Aorta (tissue), 5 donors: ENCODE measurements at regions not wholly inside any gene's neighbourhood (a gene's known extent, or its start where the extent isn't known, plus 50 kb on each side); places are given as distances from the start of the nearest gene placed in this dataset.

Experiments
- ATAC-seq: fragments of 200-7000 bp; cut with Tn5 transposase; one replicate; pipeline ENCODE4 v1.9.1; 2022; ENCODE audit warnings: moderate library complexity; ENCODE audit not compliant: low FRiP score
- DNase-seq, 2 donors: peaks; one replicate each; pipeline ENCODE4 v3.0.0-alpha.2; 2020
- H3K27ac ChIP-seq, 2 donors: one replicate each; pipeline ENCODE4 v1.5.1; 2013; ENCODE audit warnings: low read length in 2 of 2, mild to moderate bottlenecking in 2 of 2, moderate library complexity in 2 of 2, control low read depth in 1 of 2, inconsistent platforms in 1 of 2, low read depth in 1 of 2
- H3K27me3 ChIP-seq, 2 donors: one replicate each; pipeline ENCODE4 v1.6.1; 2013; ENCODE audit warnings: control low read depth in 1 of 2, low read length in 1 of 2, mild to moderate bottlenecking in 1 of 2, moderate library complexity in 1 of 2; ENCODE audit not compliant: insufficient read depth in 2 of 2, control insufficient read depth in 1 of 2
- H3K36me3 ChIP-seq, 2 donors: one replicate each; pipeline ENCODE4 v1.6.1; 2013; ENCODE audit warnings: control low read depth in 1 of 2, low read length in 1 of 2, mild to moderate bottlenecking in 1 of 2; ENCODE audit not compliant: insufficient read depth in 2 of 2, control insufficient read depth in 1 of 2
- H3K4me1 ChIP-seq, 2 donors: one replicate each; pipeline ENCODE4 v1.6.1; 2013; ENCODE audit warnings: low read length in 2 of 2, control low read depth in 1 of 2, mild to moderate bottlenecking in 1 of 2, moderate library complexity in 1 of 2; ENCODE audit not compliant: insufficient read depth in 2 of 2, control insufficient read depth in 1 of 2
- H3K4me3 ChIP-seq, 2 donors: one replicate each; pipeline ENCODE4 v1.5.1; 2013; ENCODE audit warnings: low read length in 2 of 2, control low read depth in 1 of 2, mild to moderate bottlenecking in 1 of 2
- H3K9me3 ChIP-seq: one replicate; pipeline ENCODE4 v1.6.1; 2013; ENCODE audit warnings: mild to moderate bottlenecking, low read length; ENCODE audit not compliant: control insufficient read depth
- WGBS, 2 donors: extraction: QIAGEN DNeasy Blood & Tissue Kit; methylation state at CpG; one replicate each; pipeline ENCODE4 v1.1.7; 2013; 5-methylcytosine and 5-hydroxymethylcytosine counted together
- intact Hi-C, 2 donors: fragments of 100-400 bp; cut with DNase I; formaldehyde crosslinking; loops; one replicate each; pipeline versions ENCODE4 v1.14.2 to v1.15.0; 2022
- donor health status: healthy with polysubstance abuse.
- donor health status: Bipolar disorder and iron deficiency.
- donor health status: DM: no; HTN: no; CAD: no.
- donor health status: DM: no; HTN: no; CAD: no.
- donor health status: DM: yes; HTN: yes; CAD: no.

DNA sequence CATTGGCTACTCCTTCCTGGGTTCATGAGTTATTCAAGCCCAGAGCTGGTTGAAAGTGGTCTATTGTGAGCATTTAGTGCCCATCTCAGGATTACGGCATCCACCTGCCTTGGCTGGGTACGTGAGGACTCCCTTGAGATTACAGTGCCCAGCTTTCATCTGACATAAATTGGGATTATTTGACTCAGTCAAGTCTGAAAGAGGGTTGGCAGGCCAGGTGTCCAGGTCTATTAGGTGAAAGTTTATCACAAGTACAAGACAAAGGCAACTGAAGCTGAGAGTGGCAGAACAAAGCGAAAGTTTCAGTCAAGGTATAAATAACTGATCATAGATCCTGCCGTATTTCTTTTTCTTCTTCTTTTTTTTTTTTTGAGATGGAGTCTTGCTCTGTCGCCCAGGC is 84.6 kb upstream of the ATF7IP start:
- 95 to 98% methylated on average over 5 of the region's 5 CpGs for WGBS, 2 donors
- Histone ChIP-seq H3K27ac (no peak overlapping the region), H3K4me3 (no peak overlapping the region), H3K36me3 (no peaks in the 10 kb centered on the region), H3K9me3 (no peaks in the 10 kb centered on the region), H3K4me1 (peaks cover 0 to 1% of the 10 kb centered on the region in 2 donors), H3K27me3 (no peaks in the 10 kb centered on the region)
- DNase-seq (no peak), ATAC-seq (no peak)
- intact Hi-C loops, result no loop called here

DNA sequence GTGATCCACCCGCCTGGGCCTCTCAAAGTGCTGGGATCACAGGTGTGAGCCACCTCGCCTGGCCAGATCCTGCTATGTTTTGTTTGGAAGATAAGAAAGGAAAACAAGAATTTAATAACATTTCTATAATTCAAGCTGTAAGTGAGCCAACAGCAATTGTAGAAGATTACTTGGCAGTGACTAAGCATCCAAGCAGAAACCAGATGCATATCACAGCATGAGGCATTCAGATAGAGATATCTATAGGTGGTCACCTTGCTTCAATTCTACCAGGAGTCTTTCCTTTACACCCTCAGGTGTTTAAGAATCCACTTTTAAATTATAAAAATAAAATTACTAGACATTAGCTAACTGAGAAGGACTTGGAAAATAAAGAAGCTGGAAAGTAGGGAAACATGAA is 83.9 kb upstream of the ATF7IP start:
- no peaks in the 10 kb centered on the region for H3K27me3 ChIP-seq
- DNase-seq, result no peak
- H3K9me3 ChIP-seq, result no peaks in the 10 kb centered on the region
- no peaks in the 10 kb centered on the region for H3K36me3 ChIP-seq
- 92 to 95% methylated on average over 2 of the region's 2 CpGs for WGBS, 2 donors
- peaks cover 0 to 1% of the 10 kb centered on the region in 2 donors for H3K4me1 ChIP-seq
- no peak overlapping the region for H3K4me3 ChIP-seq
- no peak for ATAC-seq
- no peak overlapping the region for H3K27ac ChIP-seq
- intact Hi-C loops, result no loop called here

DNA sequence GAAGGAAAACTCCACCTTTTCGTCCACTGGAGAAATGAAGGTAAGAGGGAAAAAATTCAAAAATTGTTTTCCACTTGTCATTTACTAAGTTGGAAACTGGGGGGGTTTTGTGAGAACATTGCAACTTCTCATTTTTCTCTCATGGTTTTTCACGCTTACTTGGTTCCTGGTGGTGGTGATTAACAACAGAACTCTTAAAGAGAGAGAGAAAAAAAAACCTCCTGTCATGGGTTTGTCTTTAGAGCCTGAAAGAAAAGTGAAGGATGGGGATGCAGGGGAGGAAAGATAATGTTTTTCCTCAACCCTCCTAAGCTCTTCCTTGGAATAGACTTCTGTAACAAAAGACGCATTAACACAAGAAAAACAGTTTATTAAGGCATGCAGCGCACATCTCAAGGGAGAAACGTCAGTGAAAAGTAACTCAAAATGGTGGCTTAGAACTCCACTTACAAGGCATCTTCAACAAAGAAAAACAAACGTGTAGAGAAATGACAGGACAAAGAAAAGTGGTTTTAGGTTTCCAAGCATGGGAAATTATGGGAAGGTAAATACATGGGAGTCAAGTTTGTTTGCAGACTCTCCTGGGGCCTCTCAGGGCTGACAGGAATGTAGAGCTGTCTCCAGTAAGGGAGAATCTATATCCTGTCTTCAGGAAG is 81.9 kb upstream of the ATF7IP start:
- intact Hi-C loops, result no loop called here

DNA sequence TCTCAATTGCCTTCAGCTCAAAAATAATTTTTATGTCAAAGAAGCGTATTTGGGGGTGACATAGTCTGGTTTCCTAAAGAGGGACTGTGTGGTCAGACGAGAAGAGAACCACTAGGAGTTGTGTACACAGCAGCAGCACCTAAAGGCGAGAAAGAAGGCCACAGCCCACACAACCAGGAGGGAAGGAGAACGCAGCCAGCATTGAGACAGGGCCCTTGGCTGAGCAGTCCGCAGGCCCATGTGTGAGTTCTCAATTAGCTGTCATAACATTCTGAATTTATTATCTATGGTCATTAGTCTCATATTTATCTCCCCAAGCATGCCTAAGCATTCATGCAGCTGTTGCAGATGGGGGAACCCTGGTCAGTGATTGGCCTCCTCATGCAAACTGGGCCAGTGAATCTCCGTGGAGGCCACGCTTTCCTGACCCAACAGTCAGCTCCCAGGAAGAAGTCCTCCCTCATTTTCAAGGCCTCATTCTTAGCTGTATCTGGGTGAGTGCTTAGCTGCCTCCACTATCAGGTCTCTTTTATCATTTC is 81.2 kb upstream of the ATF7IP start:
- ATAC-seq (no peak), DNase-seq (no peak)
- Histone ChIP-seq H3K4me1 (peaks cover 0 to 1% of the 10 kb centered on the region in 2 donors), H3K36me3 (no peaks in the 10 kb centered on the region), H3K27ac (no peak overlapping the region), H3K27me3 (no peaks in the 10 kb centered on the region), H3K9me3 (no peaks in the 10 kb centered on the region), H3K4me3 (no peak overlapping the region)
- WGBS, 2 donors, result 73 to 78% methylated on average over 7 of the region's 7 CpGs
- intact Hi-C loops, result no loop called here

More for the DNA sequence above, 81.9 kb upstream of the ATF7IP start:
- Histone ChIP-seq H3K9me3 (no peaks in the 10 kb centered on the region), H3K36me3 (no peaks in the 10 kb centered on the region), H3K27ac (no peak overlapping the region), H3K4me3 (no peak overlapping the region), H3K27me3 (no peaks in the 10 kb centered on the region), H3K4me1 (peaks cover 0 to 1% of the 10 kb centered on the region in 2 donors)
- ATAC-seq (no peak), DNase-seq (no peak)
- WGBS, 2 donors, result 68 to 71% methylated on average over 6 of the region's 6 CpGs

DNA sequence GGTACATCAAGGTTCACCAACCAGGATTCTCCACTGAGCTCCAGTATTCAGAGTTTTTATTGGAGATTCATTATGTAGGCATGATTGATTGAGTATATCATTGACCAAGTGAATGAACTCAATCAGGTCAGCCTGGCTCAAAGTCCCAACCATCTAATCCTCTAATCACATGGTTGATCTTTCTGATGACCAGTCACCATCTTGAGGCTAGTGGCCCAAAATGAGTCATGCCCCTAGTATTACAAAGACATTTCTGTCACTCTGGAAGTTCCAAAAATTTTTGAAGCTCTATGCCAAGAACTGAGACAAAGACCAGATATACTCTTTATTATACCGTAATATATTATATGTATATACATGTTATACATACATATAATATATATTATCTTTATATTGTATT is 75.9 kb upstream of the ATF7IP start:
- Histone ChIP-seq H3K27ac (no peak overlapping the region), H3K9me3 (no peaks in the 10 kb centered on the region), H3K27me3 (no peaks in the 10 kb centered on the region), H3K4me1 (no peaks in the 10 kb centered on the region), H3K36me3 (no peaks in the 10 kb centered on the region), H3K4me3 (no peak overlapping the region)
- ATAC-seq, result no peak
- 91 to 94% methylated on average over 1 of the region's 1 CpG for whole genome bisulfite sequencing, 2 donors
- no peak for DNase-seq
- intact Hi-C loops, result no loop called here

DNA sequence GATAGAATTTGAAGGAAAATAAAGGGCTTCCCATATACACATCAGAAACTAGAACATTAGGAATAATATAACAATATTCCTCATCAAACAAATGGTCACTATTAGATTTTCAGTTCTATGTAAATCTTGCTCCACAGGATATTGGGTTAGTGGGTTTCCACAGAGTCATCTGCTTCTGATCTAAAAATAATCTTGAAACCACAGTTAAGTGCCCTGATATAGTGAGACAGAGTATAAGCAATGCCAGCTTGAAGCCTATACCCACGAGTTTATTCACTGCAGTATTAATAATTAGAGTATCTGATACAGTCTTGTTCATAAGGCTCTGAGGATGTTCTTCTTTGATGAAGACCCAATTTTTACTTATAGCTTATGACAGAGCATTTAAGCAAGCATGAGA is 74.5 kb upstream of the ATF7IP start:
- DNase-seq, result no peak
- H3K27me3 ChIP-seq, result no peaks in the 10 kb centered on the region
- WGBS, 2 donors, result 58 to 59% methylated on average over 1 of the region's 1 CpG
- peaks cover under 1% of the 10 kb centered on the region for H3K9me3 ChIP-seq
- no peak for ATAC-seq
- no peaks in the 10 kb centered on the region for H3K36me3 ChIP-seq
- H3K4me1 ChIP-seq, result no peaks in the 10 kb centered on the region
- intact Hi-C loops, result no loop called here
- H3K27ac ChIP-seq, result no peak overlapping the region
- no peak overlapping the region for H3K4me3 ChIP-seq

DNA sequence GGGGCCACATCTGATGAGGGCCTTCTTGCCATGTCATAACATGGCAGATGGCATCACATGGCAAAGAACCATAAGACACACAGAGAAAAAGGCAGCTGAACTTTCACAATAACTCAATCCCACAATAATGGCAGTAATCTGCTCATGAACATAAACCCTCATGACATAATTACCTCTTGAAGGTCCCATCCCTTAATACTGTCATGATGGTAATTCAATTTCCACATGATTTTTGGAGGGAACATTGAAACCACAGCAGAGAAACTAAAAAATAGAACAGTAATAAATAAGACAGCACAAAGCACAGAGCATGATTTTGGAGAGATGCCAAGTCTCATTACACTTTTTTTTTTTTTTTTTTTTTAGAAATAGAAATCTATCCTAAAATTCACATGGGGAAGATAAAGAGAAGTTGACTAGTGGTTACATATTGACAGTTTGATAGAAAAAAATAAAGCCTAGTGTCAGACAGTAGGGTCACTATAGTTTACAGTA is 61.8 kb upstream of the ATF7IP start:
- Histone ChIP-seq H3K27me3 (no peaks in the 10 kb centered on the region), H3K36me3 (no peaks in the 10 kb centered on the region), H3K4me1 (no peaks in the 10 kb centered on the region), H3K4me3 (no peak overlapping the region), H3K27ac (no peak overlapping the region), H3K9me3 (peaks cover 2% of the 10 kb centered on the region)
- DNase-seq (no peak), ATAC-seq (no peak)
- intact Hi-C loops, result no loop called here

DNA sequence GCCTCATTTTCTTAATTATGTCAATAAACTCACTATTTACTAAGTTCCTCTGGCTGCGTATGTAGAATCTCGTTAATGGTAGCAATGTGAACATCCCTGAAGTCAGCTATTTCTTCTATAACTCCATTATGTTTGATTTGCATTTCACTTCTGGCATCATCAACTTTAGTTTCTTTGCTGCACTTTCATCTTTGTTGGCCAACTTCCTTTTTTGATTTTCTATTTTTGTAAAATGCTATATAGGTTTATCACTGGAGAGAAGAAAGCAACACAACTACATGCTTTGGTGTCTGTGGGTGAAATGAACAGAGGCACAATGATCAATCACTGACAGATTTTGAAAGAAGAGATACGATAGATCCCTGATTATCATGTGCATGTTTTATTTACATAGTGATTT is 58.5 kb upstream of the ATF7IP start:
- H3K4me3 ChIP-seq, result no peak overlapping the region
- H3K36me3 ChIP-seq, result no peaks in the 10 kb centered on the region
- H3K9me3 ChIP-seq, result no peaks in the 10 kb centered on the region
- WGBS, 2 donors, result 91 to 96% methylated on average over 3 of the region's 3 CpGs
- H3K27me3 ChIP-seq, result no peaks in the 10 kb centered on the region
- no peak overlapping the region for H3K27ac ChIP-seq
- H3K4me1 ChIP-seq, result no peaks in the 10 kb centered on the region
- ATAC-seq (no peak), DNase-seq (no peak)
- intact Hi-C loops, result no loop called here

DNA sequence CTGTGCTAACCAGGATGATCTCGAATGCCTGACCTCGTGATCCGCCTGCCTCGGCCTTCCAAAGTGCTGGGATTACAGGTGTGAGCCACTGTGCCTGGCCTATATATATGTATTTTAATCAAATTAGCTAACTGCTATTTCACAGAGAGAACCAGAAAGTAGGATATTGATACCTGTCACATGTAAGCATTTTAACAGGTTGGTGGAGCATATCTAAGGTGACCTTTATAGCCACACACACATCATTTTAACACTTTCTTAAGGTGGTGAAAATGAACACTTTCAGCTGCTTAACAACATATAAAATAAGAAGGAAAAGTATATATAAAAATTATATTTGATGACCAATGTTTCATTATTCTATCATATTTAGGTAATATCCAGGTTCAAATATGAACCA is 57.0 kb upstream of the ATF7IP start:
- WGBS, 2 donors, result 97% methylated on average over 4 of the region's 4 CpGs
- Histone ChIP-seq H3K4me3 (no peak overlapping the region), H3K4me1 (no peaks in the 10 kb centered on the region), H3K9me3 (no peaks in the 10 kb centered on the region), H3K36me3 (no peaks in the 10 kb centered on the region), H3K27me3 (no peaks in the 10 kb centered on the region), H3K27ac (no peak overlapping the region)
- ATAC-seq (no peak), DNase-seq (no peak)
- intact Hi-C loops, result no loop called here
